SK-N-SH treated with all-trans-retinoic acid at 6 μM for 48 hours (cell line): ENCODE measurements at regions not wholly inside any gene's neighbourhood (a gene's known extent, or its start where the extent isn't known, plus 50 kb on each side); places are given as distances from the start of the nearest gene placed in this dataset.

Source experiments
- ATAC-seq: fragments of 200-7000 bp; cut with Tn5 transposase; 3 replicates; pipeline ENCODE4 v1.9.1; 2020; ENCODE audit warnings: mild to moderate bottlenecking, moderate library complexity
- ARNTL ChIP-seq: fragments of 450-650 bp; formaldehyde crosslinking; IDR thresholded peaks from 2 replicates; pipeline ENCODE4 v1.5.0; 2020; ENCODE audit warnings: low read depth, mild to moderate bottlenecking, moderate library complexity, borderline replicate concordance
- BACH2 ChIP-seq: fragments of 250-450 bp; sonication (Bioruptor Pico); IDR thresholded peaks from 2 replicates; pipeline ENCODE4 v1.9.0; 2021; ENCODE audit warnings: mild to moderate bottlenecking, borderline replicate concordance
- CREB5 ChIP-seq: fragments of 250-450 bp; sonication (Bioruptor Pico); IDR thresholded peaks from 2 replicates; pipeline ENCODE4 v1.5.1; 2020; ENCODE audit warnings: low read depth, mild to moderate bottlenecking, moderate library complexity
- CSDC2 ChIP-seq: fragments of 250-450 bp; sonication (Bioruptor Pico); IDR thresholded peaks from 2 replicates; pipeline ENCODE4 v1.5.0; 2020; ENCODE audit warnings: mild to moderate bottlenecking, moderate library complexity
- ESRRG ChIP-seq: fragments of 250-450 bp; sonication (Bioruptor Pico); IDR thresholded peaks from 2 replicates; pipeline ENCODE4 v1.6.1; 2021; ENCODE audit warnings: mild to moderate bottlenecking
- GLIS3 ChIP-seq: fragments of 250-450 bp; sonication (Bioruptor Pico); IDR thresholded peaks from 2 replicates; pipeline ENCODE4 v1.5.0; 2020; ENCODE audit warnings: mild to moderate bottlenecking, moderate library complexity
- ISL1 ChIP-seq: fragments of 250-450 bp; sonication (Bioruptor Pico); IDR thresholded peaks from 2 replicates; pipeline ENCODE4 v2.1.2; 2022; ENCODE audit warnings: mild to moderate bottlenecking, moderate library complexity
- OSR1 ChIP-seq: fragments of 250-450 bp; sonication (Bioruptor Pico); IDR thresholded peaks from 2 replicates; pipeline ENCODE4 v1.8.0; 2022; ENCODE audit warnings: moderate library complexity, mild to moderate bottlenecking, inconsistent platforms
- PPARA ChIP-seq: fragments of 250-450 bp; sonication (Bioruptor Pico); IDR thresholded peaks from 2 replicates; pipeline ENCODE4 v1.5.0; 2020; ENCODE audit warnings: mild to moderate bottlenecking, borderline replicate concordance
- SNAI2 ChIP-seq: fragments of 250-450 bp; sonication (Bioruptor Pico); IDR thresholded peaks from 2 replicates; pipeline ENCODE4 v1.5.0; 2020; ENCODE audit warnings: mild to moderate bottlenecking, moderate library complexity
- TCF4 ChIP-seq: fragments of 250-450 bp; sonication (Bioruptor Pico); IDR thresholded peaks from 2 replicates; pipeline ENCODE4 v1.8.0; 2021; ENCODE audit warnings: mild to moderate bottlenecking, moderate library complexity, borderline replicate concordance
- TOX ChIP-seq: fragments of 250-450 bp; sonication (Bioruptor Pico); IDR thresholded peaks from 2 replicates; pipeline ENCODE4 v1.8.0; 2021; ENCODE audit warnings: mild to moderate bottlenecking, moderate library complexity, borderline replicate concordance
- TSHZ2 ChIP-seq: fragments of 250-450 bp; sonication (Bioruptor Pico); IDR thresholded peaks from 2 replicates; pipeline ENCODE4 v1.5.0; 2020; ENCODE audit warnings: mild to moderate bottlenecking, moderate library complexity
- ZC3H10 ChIP-seq: fragments of 250-450 bp; sonication (Bioruptor Pico); IDR thresholded peaks from 2 replicates; pipeline ENCODE4 v1.5.1; 2021; ENCODE audit warnings: mild to moderate bottlenecking, moderate library complexity
- ZFP3 ChIP-seq: fragments of 250-450 bp; sonication (Bioruptor Pico); IDR thresholded peaks from 2 replicates; pipeline ENCODE4 v1.5.0; 2020; ENCODE audit warnings: mild to moderate bottlenecking, moderate library complexity
- ZFP30 ChIP-seq: fragments of 450-650 bp; formaldehyde crosslinking; IDR thresholded peaks from 2 replicates; pipeline ENCODE4 v1.5.0; 2022; ENCODE audit warnings: mild to moderate bottlenecking, moderate library complexity
- ZNF565 ChIP-seq: fragments of 450-650 bp; formaldehyde crosslinking; conservative IDR thresholded peaks from 2 replicates; pipeline ENCODE4 v1.5.0; 2020; ENCODE audit warnings: low read depth, mild to moderate bottlenecking, moderate library complexity
- ZNF70 ChIP-seq: fragments of 450-650 bp; formaldehyde crosslinking; IDR thresholded peaks from 2 replicates; pipeline ENCODE4 v1.5.0; 2020; ENCODE audit warnings: mild to moderate bottlenecking, moderate library complexity
- ZNF8 ChIP-seq: fragments of 450-650 bp; formaldehyde crosslinking; IDR thresholded peaks from 2 replicates; pipeline ENCODE4 v1.5.0; 2020; ENCODE audit warnings: mild to moderate bottlenecking, moderate library complexity
- TF ChIP-seq, protein P1 (sequence below): fragments of 250-450 bp; sonication (Bioruptor Pico); IDR thresholded peaks from 2 replicates; pipeline ENCODE4 v1.8.0; 2021; ENCODE audit warnings: low read depth, mild to moderate bottlenecking, moderate library complexity, borderline replicate concordance
- TF ChIP-seq, protein P2 (sequence below): fragments of 250-450 bp; sonication (Bioruptor Pico); IDR thresholded peaks from 2 replicates; pipeline ENCODE4 v1.8.0; 2020; ENCODE audit warnings: mild to moderate bottlenecking, moderate library complexity, borderline replicate concordance
- TF ChIP-seq, protein P3 (sequence below): fragments of 250-450 bp; sonication (Bioruptor Pico); IDR thresholded peaks from 2 replicates; pipeline ENCODE4 v1.5.1; 2021; ENCODE audit warnings: mild to moderate bottlenecking, moderate library complexity

- no peak for ATAC-seq
- TF ChIP-seq BACH2 (CRISPR knock-in tag) (no peak), OSR1 (no peak), TCF4 (CRISPR knock-in tag) (no peak), ARNTL (no peak), TSHZ2 (CRISPR knock-in tag) (no peak), SNAI2 (no peak), ZNF8 (CRISPR knock-in tag) (no peak), ZFP30 (CRISPR knock-in tag) (no peak), GLIS3 (CRISPR knock-in tag) (no peak), PPARA (CRISPR knock-in tag) (no peak), ESRRG (CRISPR knock-in tag) (no peak), ZFP3 (CRISPR knock-in tag) (no peak), ZNF565 (no peak), CSDC2 (CRISPR knock-in tag) (no peak)
- TF ChIP-seq, protein P1, sequence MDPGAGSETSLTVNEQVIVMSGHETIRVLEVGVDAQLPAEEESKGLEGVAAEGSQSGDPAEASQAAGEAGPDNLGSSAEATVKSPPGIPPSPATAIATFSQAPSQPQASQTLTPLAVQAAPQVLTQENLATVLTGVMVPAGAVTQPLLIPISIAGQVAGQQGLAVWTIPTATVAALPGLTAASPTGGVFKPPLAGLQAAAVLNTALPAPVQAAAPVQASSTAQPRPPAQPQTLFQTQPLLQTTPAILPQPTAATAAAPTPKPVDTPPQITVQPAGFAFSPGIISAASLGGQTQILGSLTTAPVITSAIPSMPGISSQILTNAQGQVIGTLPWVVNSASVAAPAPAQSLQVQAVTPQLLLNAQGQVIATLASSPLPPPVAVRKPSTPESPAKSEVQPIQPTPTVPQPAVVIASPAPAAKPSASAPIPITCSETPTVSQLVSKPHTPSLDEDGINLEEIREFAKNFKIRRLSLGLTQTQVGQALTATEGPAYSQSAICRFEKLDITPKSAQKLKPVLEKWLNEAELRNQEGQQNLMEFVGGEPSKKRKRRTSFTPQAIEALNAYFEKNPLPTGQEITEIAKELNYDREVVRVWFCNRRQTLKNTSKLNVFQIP (CRISPR knock-in tag), result no peak
- TF ChIP-seq, protein P2, sequence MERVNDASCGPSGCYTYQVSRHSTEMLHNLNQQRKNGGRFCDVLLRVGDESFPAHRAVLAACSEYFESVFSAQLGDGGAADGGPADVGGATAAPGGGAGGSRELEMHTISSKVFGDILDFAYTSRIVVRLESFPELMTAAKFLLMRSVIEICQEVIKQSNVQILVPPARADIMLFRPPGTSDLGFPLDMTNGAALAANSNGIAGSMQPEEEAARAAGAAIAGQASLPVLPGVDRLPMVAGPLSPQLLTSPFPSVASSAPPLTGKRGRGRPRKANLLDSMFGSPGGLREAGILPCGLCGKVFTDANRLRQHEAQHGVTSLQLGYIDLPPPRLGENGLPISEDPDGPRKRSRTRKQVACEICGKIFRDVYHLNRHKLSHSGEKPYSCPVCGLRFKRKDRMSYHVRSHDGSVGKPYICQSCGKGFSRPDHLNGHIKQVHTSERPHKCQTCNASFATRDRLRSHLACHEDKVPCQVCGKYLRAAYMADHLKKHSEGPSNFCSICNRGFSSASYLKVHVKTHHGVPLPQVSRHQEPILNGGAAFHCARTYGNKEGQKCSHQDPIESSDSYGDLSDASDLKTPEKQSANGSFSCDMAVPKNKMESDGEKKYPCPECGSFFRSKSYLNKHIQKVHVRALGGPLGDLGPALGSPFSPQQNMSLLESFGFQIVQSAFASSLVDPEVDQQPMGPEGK (CRISPR knock-in tag), result no peak
Observed at GRCh38 chr6:82766476-82766875, 299.2 kb downstream of the UBE3D start.

GRCh38 chr6:82767037-82767436 is 298.6 kb downstream of the UBE3D start:
- TF ChIP-seq ZNF70 (CRISPR knock-in tag), result no peak
- no peak for TF ChIP-seq TOX (CRISPR knock-in tag)
- no peak for ATAC-seq

DNA sequence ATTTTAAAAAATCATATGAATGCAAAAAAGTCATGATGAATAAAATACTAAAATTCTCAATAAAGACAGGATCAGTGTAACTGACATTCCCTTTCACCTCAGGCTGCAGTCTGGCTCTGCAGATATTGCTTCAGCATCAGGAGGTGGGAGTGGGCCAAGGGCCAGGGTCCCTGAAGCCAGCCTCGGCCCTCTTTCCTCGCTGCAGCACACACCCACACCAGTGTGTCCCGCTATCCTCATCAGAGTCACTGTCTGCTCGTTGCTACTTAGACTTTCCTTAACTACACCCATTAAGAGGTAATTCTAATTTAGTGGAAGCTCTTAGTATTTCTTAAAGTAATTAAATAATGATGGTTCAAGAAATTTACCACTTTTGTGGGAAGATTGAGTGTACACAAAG is 298.2 kb downstream of the UBE3D start:
- no peak for ATAC-seq
- TF ChIP-seq, protein P1 (CRISPR knock-in tag), result no peak
- TF ChIP-seq CREB5 (CRISPR knock-in tag), result no peak
- TF ChIP-seq PPARA (CRISPR knock-in tag), result no peak
- no peak for TF ChIP-seq OSR1
- TF ChIP-seq TSHZ2 (CRISPR knock-in tag), result no peak
- TF ChIP-seq ISL1, result no peak
- TF ChIP-seq SNAI2, result no peak
- no peak for TF ChIP-seq GLIS3 (CRISPR knock-in tag)
- no peak for TF ChIP-seq ZFP30 (CRISPR knock-in tag)
- no peak for TF ChIP-seq BACH2 (CRISPR knock-in tag)
- TF ChIP-seq, protein P2 (CRISPR knock-in tag), result no peak
- TF ChIP-seq, protein P3, sequence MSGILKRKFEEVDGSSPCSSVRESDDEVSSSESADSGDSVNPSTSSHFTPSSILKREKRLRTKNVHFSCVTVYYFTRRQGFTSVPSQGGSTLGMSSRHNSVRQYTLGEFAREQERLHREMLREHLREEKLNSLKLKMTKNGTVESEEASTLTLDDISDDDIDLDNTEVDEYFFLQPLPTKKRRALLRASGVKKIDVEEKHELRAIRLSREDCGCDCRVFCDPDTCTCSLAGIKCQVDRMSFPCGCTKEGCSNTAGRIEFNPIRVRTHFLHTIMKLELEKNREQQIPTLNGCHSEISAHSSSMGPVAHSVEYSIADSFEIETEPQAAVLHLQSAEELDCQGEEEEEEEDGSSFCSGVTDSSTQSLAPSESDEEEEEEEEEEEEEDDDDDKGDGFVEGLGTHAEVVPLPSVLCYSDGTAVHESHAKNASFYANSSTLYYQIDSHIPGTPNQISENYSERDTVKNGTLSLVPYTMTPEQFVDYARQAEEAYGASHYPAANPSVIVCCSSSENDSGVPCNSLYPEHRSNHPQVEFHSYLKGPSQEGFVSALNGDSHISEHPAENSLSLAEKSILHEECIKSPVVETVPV (CRISPR knock-in tag), result no peak
- no peak for TF ChIP-seq ZC3H10 (CRISPR knock-in tag)
- no peak for TF ChIP-seq ESRRG (CRISPR knock-in tag)
- no peak for TF ChIP-seq CSDC2 (CRISPR knock-in tag)
- no peak for TF ChIP-seq TCF4 (CRISPR knock-in tag)
- no peak for TF ChIP-seq ZNF8 (CRISPR knock-in tag)
- TF ChIP-seq ZFP3 (CRISPR knock-in tag), result no peak
